Retina (tissue), 1 donor: ENCODE measurements at regions not wholly inside any gene's neighbourhood (a gene's known extent, or its start where the extent isn't known, plus 50 kb on each side); places are given as distances from the start of the nearest gene placed in this dataset.
A peak's percentile ranks its signal among the peaks of the same experiment; 100 is the strongest.

Experiments used
- DNase-seq: peaks from one replicate; pipeline ENCODE4 v3.0.0-alpha.2; 2016

GRCh38 chr6:23262864-23263263 is 693.5 kb downstream of the HDGFL1 start:
- DNase-seq, result no peak

GRCh38 chr6:23265270-23265669 is 695.9 kb downstream of the HDGFL1 start:
- DNase-seq, result no peak

GRCh38 chr6:23266536-23266935 is 697.2 kb downstream of the HDGFL1 start:
- DNase-seq, result no peak

- no peak for DNase-seq
These were observed 698.3 kb downstream of the HDGFL1 start for GRCh38 chr6:23267651-23268050.

GRCh38 chr6:23268348-23268747 is 699.0 kb downstream of the HDGFL1 start:
- DNase-seq, result no peak

- DNase-seq, result no peak
These were observed 700.1 kb downstream of the HDGFL1 start for GRCh38 chr6:23269436-23269835.

- DNase-seq, result no peak
These were observed 703.2 kb downstream of the HDGFL1 start for GRCh38 chr6:23272536-23272935.

GRCh38 chr6:23277521-23278179 is 708.3 kb downstream of the HDGFL1 start:
- DNase-seq, result no peak

- no peak for DNase-seq
These were observed 708.8 kb downstream of the HDGFL1 start for GRCh38 chr6:23278180-23278532.

- no peak for DNase-seq
These were observed 711.1 kb downstream of the HDGFL1 start for GRCh38 chr6:23280437-23280836.

GRCh38 chr6:23282252-23283021 is 713.1 kb downstream of the HDGFL1 start:
- DNase-seq, result no peak

- DNase-seq, result peak; percentile 7
These were observed 724.3 kb downstream of the HDGFL1 start for GRCh38 chr6:23293653-23294052.

- DNase-seq, result no peak
These were observed 732.2 kb downstream of the HDGFL1 start for GRCh38 chr6:23301556-23301955.

GRCh38 chr6:23302514-23302913 is 733.1 kb downstream of the HDGFL1 start:
- no peak for DNase-seq

GRCh38 chr6:23305325-23305943 is 736.1 kb downstream of the HDGFL1 start:
- DNase-seq, result no peak

GRCh38 chr6:23306251-23306950 is 737.0 kb downstream of the HDGFL1 start:
- DNase-seq, result no peak

- DNase-seq, result no peak
These were observed 738.1 kb downstream of the HDGFL1 start for GRCh38 chr6:23307516-23307915.

- DNase-seq, result no peak
These were observed 738.8 kb downstream of the HDGFL1 start for GRCh38 chr6:23308166-23308565.

GRCh38 chr6:23311211-23311610 is 741.8 kb downstream of the HDGFL1 start:
- DNase-seq, result no peak

- no peak for DNase-seq
These were observed 746.8 kb downstream of the HDGFL1 start for GRCh38 chr6:23316131-23316530.

- DNase-seq, result no peak
These were observed 747.6 kb downstream of the HDGFL1 start for GRCh38 chr6:23316931-23317330.

GRCh38 chr6:23319582-23319981 is 750.2 kb downstream of the HDGFL1 start:
- no peak for DNase-seq

- no peak for DNase-seq
These were observed 751.2 kb downstream of the HDGFL1 start for GRCh38 chr6:23320471-23321015.
